AG20443 (cell line): ENCODE measurements at regions not wholly inside any gene's neighbourhood (a gene's known extent, or its start where the extent isn't known, plus 50 kb on each side); places are given as distances from the start of the nearest gene placed in this dataset.

Experiments
- DNase-seq: peaks from one replicate; pipeline ENCODE4 v3.0.0; 2012; ENCODE audit warnings: low spot score, mixed read lengths

GRCh38 chr11:39144351-39145130 is 2314.9 kb downstream of the LRRC4C start:
- no peak for DNase-seq

- no peak for DNase-seq
Observed at GRCh38 chr11:39139581-39139980, 2319.9 kb downstream of the LRRC4C start.

DNA sequence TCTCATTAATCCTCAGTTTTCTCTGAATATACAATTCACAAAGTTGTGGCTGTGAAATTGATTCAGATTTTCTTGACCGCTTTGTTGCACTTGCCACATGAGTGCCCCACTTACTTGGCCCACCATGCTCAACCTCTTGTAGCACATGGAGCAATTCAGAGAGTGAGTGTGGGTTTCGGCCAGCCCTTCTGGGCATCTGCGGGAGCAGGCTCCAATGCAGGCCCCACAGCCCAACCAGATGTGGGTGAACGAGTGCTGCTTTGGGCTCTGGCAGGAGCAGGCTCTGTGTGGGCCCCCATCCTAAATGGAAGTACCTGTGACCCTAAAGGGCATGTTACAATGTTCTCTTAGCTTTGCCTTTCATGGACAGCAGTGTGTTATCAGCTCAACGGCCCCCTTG is 2338.6 kb downstream of the LRRC4C start:
- no peak for DNase-seq

DNA sequence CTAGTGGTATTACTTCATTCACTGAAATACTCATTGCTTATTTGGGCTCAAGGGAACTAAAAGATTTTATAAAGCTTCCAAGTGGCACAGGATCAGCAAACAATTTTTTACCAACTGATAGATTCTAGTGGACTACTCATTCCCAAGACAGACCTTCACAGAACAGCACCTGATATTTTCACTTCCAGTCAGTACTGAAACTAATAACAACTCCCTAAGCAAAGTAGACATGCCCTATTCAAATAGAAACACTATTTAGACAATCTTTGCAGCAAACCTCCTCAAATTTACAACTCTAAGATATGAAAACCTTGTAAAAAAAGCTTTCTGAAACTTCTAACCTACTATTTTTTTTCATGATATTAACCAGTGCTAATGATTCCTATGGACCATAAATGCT is 2345.8 kb downstream of the LRRC4C start:
- DNase-seq: no peak

GRCh38 chr11:39102236-39102635 is 2357.2 kb downstream of the LRRC4C start:
- DNase-seq: no peak

DNA sequence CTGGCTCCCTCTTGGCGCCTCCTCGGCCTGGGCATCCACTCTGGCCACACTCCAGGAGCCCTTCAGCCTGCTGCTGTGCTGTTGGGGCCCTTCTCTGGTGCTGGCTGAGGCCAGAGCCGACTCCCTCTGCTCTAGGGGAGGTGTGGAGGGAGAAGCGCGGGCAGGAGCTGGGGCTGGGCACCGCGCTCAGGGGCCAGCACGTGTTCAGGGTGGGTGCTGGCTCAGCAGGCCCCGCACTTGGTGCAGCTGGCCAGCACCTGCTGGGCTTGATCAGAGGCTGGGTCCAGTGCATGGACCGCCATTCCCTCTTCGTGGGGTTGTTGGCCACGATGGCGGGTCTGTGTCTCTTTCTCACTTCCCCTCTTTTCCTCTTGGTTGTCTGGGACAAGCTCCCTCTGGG is 2381.0 kb downstream of the LRRC4C start:
- DNase-seq: no peak

GRCh38 chr11:39037611-39038010 is 2421.8 kb downstream of the LRRC4C start:
- no peak for DNase-seq

GRCh38 chr11:39036021-39036420 is 2423.4 kb downstream of the LRRC4C start:
- DNase-seq: no peak

DNA sequence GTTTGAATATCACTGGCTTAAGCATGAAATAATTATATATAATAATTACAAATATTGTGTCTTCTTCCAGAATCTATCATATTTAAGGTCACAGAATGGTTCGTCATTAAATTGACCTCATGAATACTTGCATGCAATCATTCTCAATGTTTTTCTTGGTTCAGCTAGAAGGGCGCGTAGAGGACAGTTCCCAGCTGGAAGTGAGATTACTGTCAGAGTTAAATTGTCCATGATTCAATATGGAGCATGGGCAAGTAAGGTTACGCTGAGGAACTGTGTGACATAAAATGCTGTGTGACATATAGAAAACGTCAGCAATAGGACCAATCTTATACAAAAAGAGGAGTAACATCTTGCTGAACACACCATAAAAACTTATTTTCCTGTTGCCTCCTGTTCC is 2423.5 kb upstream of the RAG2 start:
- no peak for DNase-seq

GRCh38 chr11:39011797-39012196 is 2413.8 kb upstream of the RAG2 start:
- no peak for DNase-seq

GRCh38 chr11:38990841-38991240 is 2392.8 kb upstream of the RAG2 start:
- no peak for DNase-seq

- no peak for DNase-seq
Observed at GRCh38 chr11:38990139-38990538, 2392.1 kb upstream of the RAG2 start.

GRCh38 chr11:38988908-38989307 is 2390.9 kb upstream of the RAG2 start:
- no peak for DNase-seq

DNA sequence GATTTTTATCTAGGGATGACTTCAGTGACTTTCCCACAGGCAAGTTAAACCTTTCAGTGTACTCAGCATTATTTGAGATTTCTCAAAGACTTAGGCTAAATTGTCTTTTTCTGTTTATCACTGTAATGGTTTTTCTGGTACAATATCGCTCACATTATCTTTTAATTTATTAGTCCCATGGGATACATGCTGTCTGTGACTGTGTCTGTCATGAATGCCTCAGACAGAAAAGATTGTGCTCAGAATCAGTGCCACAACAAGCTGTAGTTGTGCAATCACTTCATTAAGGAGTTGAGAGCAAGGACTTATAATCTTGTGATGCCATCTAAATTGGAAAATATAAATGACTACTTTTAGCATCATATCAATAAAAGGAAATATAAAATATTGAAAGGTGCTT is 2374.2 kb upstream of the RAG2 start:
- no peak for DNase-seq

- DNase-seq: no peak
Observed at GRCh38 chr11:38971141-38971540, 2373.1 kb upstream of the RAG2 start.

GRCh38 chr11:38968951-38969350 is 2370.9 kb upstream of the RAG2 start:
- DNase-seq: no peak

GRCh38 chr11:38952698-38953097 is 2354.7 kb upstream of the RAG2 start:
- DNase-seq: no peak

GRCh38 chr11:38950867-38951266 is 2352.8 kb upstream of the RAG2 start:
- DNase-seq: no peak

DNA sequence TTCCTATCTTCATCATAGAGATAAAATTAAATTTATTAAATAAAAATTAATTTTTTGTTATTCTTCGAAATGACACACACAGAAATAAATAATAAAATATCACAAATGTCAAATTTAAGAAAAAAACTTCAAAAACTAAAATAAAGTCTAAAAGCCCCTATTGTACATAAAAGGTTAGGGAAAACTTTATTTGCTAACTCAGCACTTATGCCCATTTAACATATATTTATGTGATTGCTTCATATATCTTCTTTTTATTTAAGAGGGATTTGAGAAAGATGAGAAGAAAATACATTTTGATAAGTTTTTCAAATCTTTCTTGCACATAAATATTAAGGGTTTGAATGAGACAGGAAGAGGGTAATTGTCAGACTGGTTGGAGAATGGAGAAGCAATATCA is 2350.4 kb upstream of the RAG2 start:
- no peak for DNase-seq

DNA sequence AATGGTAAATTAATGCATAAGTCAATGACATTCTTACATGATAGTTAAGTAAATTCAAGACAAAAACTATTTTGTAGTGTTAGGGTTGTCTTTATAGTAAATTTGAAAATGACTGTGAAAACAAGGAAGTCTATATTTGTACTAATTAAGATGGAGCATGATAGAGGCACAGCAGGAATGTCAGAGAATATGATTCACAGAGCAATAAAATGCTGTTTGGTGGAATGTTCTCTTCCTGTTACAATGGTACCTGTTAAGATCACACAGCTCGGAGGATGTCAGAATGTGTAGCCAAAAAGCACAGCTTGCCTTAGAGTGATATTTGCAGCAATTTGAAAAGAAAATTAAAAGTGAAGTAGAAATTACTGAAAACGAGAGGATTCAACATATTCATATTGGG is 2339.7 kb upstream of the RAG2 start:
- no peak for DNase-seq

GRCh38 chr11:38935941-38936340 is 2337.9 kb upstream of the RAG2 start:
- DNase-seq: no peak

DNA sequence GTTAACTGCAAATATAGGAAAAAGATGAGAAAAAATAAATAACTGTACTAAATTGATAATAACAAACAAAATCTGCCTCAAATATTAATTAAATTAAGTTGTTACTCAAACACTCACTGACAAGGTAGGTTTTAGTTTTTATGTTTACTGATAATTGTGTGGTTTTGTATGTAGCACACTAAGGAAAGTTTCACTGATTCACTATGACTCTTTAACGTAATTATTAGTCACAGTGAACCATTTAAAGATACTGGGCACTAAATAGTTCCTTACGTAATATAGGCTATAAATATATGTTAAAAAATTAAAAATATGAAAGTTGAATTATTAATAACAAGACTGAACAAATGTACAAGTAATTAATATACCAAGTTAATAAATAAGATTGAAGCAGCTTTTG is 2330.0 kb upstream of the RAG2 start:
- DNase-seq: no peak

DNA sequence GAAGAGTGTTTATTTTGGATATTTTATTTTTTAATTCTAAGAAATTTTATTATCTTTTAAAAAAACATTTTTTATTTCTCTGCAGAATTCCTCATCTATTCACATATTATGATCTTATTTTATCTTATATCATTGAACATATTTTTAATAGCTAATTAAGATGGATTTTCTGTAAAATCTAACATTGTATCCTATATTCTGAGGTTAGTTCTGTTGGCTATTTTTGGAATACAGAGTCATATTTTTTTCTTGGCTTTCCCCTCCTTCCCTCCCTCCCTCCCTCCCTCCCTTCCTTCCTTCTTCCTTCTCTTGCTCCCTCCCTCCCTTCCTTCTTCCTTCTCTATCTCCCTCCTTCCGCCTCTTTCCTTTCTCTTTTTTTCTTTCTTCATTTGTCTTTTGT is 2326.6 kb upstream of the RAG2 start:
- DNase-seq: no peak

DNA sequence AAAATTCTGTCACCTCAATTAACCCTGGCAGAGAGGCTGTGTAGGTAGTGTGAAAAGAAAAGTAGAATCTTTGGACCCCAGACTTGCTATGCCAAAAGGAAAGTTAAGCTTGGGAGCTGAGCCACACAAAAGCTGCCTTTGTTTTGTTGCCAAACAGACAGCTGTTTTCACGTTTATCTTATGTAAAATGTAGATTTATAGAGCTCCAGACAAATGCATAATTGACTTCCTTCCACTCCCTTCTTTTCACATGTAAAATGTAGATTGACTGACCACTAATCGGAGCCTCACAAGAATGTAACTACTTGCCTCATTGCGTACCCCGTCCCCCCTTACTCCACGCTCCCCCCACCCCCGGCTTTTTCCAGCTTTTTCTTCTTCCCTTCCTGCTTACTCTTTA is 2302.2 kb upstream of the RAG2 start:
- no peak for DNase-seq
